NCI-H82 (cell line): ENCODE measurements at regions not wholly inside any gene's neighbourhood (a gene's known extent, or its start where the extent isn't known, plus 50 kb on each side); places are given as distances from the start of the nearest gene placed in this dataset.
A peak's percentile ranks its signal among the peaks of the same experiment; 100 is the strongest.

Experiments
- DNase-seq: peaks from one replicate; lab custom pipeline; 2025; lab: John Stamatoyannopoulos, UW

DNA sequence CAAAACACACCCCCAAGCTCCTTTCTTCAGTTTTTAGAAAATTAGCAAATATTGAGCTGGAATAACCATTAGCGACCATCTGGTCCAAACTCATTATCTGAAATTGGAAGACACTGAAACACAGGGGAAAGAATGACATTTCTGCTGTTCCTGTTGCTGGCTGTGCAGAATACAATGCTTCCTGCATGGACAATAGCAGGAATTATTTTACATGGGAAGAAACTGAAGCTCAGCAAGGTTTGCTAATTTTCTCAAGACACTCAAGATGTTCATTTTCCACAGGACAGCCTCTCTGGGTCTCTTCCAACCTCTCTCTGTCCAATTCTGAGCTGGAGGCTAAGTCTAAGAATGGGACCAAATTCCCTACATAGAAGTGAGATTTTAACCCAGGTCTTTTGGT, 81.9 kb upstream of the TNS3 start:
- DNase-seq = no peak

DNA sequence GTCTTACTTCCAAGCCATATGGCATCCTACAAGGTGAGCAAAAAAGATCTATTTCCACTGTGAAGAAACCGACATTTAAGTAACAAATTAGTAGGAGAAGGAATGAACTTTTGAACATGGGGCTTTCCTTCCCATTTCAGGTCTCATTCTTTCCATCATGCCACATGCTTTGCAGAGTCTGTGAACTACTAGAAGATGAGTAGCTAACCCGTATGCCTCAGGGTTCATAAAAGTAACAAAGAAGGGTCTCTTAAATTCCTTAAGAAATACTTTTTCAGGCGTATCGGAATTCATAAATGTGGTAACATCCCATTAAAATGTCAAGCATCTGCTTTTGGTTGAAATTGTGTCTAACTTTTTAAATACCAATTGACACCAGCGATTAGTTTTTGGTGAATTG, 81.3 kb upstream of the TNS3 start:
- no peak for DNase-seq

DNA sequence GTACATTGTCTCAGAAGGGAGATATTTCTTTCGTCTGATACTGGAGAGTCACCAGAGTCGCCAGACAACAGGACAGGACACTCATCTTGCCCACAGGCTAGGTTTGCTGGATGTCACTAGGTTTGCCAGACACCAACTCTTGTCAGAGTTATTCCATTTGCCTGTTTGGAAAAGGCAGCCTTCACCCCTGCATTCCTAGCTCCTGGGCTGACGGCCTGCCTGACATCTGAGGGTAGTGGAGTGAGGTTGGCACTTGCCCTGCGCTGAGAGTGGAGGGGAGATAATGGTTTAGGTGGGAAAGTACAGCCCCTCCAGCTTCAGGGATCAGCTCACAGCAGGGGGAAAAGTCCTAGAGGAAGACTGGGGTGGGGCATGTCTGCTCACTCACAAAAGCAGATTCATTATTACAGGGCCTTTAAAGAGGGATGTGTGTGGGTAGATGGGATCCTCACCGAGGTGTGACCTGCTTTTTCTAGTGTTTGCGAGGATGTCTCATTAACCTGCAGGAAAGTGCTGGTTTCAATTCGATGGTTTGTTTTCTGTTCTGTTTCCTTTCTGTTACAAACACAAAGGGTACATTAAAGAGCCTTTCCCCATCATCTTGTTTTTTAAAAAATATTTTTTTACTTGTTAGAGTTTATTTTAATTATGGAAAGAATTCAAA, 79.3 kb upstream of the TNS3 start:
- no peak for DNase-seq

DNA sequence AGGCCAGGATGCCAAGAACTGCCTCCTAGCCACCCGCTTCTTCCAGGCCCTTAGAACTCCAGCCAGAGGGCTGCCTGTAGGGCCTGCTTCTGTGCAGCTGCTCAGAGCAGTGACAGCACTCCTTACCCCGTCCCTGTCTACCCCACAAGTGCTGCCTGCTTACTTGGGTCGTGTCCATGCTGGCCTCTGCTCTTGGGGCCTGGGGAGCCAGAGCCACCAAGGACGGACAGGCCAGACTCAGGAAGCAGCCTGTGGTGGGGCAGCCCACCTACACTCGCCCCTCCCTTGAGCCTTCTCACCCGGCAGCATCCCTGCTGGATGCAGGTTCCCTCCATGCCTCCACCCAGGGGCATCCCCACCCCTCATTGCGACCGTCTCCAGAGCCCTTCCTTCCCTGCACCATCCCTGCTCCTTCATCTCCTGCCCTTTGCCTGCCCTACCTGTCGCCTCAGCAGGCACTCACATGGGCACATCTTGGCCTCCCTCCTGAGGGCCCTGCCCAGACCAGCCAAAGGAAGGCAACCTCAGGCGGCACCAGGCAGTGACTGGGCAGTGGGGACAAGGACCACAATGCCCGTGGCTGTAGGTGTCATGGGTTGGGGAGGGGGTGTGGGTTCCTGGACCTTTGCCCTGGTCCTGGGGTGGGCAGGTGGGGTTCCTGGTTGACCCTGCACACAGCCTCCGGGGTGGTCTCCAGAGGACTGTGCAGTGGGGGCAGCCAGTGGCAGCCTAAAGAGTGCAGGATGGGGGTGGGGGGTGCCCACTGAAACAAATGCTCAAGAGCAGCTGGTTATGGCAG, 78.0 kb upstream of the TNS3 start:
- DNase-seq = no peak

DNA sequence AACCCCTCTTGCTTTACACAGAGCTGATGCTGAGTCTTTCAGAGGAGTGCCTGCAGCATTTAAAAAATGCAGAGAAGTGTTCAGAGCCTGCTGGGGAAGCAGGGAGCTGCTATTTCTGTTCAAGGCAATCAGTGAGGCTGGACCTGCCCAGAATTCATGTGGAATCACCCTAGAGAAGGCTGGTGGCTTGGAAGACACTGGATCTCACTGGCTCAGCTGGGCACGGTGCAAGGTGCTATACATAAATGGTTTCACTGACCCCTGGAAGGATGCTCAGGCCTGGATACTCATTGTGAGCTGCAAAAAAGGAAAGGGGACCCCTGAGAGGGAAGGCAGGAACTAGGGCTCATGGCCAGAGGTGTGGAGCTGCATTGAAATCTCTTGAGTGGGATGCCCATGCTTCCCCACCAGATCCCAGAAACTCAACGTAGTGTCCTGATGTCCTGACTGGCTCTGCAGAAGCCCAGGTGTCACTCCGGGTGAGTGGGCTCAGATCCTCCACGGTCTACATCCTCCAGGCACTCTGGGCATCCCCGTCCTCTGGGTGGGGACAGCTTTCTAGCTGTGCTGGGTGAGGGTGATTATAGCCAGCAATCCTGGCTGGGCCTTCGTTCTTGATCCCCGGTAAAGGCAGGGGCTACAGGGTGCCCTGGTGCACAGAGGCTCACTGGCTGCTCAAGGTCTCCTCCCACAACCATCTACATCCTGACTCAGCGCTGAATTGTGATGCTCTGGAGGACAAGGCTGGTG, 77.2 kb upstream of the TNS3 start:
- DNase-seq = no peak

DNA sequence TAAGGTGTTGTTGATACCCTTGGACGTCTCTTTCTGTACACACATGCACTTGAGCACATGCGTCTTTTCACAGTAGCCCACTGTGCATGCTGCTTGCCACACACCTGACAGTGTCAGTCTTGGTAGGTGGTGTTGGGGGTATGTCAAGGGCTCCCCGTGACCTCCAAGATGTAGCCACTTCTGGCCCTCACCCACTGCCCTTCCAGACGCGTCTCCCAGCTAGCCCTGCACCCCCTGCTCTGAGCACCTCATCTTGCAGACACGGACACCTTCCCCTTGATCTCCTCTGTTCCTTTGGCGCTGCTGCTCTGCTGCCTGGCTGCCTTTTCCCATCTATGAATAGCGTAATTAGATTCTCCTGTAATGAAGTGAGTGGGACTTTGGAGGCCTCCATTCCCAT, 75.2 kb upstream of the TNS3 start:
- no peak for DNase-seq

DNA sequence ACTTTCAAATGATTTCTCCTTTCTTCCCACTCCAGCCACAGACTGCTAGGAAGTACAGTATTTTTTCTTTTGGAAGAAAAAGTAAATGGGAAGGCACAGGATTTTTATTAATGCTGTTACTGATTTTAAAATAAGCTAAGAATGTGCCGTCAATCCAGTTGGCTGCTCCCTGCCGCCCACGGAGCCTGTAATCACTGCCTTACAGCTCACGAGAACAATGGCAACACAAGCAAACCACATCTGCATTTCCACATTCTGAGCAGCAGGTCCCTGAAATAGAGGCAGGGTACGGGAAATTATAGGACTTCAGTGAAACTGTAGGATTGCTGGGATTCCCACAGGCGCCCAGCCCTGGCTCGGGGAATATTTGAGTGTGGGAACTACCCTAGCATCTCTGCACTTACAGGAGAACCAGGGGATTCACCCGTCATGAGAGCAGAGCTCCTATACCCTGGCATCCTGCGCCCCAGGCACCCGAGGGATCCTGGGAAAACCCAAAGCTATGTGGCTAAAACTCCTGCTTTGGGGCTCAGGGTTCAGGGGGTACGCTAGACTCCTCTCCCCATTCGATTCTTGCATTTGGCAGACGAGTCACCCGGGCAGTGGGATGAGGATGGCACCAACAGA, 72.9 kb upstream of the TNS3 start:
- no peak for DNase-seq

DNA sequence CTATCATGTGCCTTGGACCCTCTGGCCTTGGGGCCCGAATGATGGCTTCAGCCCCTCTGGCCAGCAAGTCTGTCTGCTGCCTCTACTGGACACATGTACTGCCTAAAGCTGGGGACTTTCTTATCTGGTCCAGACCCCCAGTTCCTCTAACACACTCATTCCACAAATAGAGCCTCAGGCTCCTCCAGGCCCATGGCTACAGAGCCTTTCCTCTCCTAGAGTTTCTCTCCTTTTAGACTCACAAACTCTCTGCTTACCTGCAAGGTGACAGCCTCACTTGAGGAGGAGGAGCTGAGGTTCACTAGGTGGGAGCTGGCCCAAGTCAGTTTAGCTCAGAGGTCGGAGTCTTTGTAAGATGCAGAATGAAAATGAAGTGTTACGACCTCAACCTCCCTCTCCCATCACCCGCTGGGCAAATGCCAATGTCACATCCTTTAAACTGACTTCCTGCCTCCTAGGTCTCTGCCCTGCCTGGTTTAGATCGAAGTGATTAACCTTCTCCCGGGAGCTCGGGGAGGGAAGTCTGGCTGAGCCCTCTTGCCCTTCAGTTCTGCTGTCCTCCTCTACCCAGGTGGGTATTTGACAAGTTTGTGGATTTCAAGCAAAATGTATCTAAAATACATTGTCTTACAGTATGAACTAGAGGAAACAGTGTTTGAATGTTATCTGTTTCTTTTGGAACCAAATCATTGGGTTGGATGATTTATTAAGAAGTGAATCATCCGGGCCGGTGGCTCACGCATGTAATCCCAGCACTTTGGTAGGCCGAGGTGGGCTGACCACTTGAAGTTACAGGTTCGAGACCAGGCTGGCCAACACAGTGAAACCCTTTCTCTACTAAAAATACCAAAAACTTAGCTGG, 71.9 kb upstream of the TNS3 start:
- no peak for DNase-seq

DNA sequence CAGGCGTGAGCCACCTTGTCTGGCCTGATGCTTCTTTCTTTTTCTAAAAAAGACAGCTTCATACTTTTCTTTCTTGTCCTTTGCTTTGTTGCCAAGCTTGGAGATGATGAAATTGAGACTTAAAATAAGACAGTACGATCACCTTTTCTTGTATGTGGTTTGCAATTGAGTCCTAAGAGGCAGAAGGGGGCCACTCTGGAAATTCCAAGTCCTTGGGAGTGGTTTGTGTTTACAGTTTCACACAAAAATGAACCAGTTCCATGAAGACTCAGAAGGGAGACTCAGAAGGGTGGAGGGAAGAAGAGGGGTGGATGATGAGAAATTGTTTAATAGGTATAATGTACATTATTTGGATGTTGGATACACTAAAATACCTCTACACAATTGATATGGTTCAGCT, 70.7 kb upstream of the TNS3 start:
- DNase-seq = no peak

DNA sequence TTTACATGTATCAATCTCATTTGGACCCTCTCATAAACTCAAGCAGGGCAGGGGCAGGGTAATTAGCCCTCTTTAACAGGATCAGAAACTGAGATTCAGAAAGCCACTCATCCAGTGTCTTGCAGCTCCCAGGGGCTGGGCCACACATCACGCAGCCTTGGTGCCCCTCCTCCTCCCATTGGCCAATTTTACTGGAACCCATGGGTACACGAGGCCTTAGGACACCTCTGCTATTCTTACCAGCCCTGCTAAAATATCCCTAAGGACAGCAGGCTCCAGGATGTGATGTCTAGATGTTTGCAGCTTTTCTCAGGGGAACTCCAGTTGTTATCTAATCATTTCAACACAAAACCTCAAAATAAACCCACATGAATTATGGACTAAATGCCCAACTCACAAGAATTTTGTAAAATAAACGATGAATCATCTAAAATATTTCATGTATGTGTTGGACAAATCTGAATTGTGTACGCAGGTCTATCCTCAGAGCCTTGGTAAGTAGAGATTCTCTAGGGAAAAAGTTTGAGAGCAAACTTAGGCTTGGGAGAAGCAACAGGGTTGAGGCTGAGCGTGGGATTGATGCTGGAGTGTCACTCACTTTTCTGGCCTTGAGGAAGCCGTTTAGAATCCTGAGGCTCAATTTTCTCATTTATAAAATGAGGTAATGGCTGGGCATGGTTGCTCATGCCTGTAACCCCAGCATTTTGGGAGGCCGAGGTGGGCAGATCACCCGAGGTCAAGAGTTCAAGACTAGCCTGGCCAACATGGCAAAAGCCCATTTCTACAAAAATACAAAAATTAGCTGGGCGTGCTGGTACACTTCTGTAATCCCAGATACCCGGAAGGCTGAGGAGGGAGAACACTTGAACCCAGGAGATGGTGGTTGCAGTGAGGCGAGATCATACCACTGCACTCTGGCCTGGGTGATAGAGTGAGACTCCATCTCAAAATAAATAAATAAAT, 69.7 kb upstream of the TNS3 start:
- DNase-seq = peak; percentile 19

DNA sequence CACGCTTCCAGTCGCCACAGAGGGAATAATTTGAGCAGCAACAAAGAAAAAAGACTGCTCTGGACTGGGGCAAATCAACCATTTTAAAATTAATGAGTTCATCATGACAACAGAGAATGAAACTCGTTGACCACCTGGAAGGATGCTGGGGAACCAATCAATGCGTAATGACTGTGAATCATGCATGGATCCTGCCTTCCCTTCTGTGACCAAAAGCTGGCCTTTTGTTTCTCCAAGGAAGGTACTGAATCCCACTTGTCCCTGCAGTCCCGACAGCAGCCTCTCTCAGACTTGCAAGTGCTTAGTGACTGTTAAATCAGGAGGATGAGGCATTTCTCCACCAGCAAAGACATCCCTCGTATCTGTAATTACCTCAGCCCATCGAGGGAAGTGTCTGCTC, 68.0 kb upstream of the TNS3 start:
- DNase-seq = no peak

DNA sequence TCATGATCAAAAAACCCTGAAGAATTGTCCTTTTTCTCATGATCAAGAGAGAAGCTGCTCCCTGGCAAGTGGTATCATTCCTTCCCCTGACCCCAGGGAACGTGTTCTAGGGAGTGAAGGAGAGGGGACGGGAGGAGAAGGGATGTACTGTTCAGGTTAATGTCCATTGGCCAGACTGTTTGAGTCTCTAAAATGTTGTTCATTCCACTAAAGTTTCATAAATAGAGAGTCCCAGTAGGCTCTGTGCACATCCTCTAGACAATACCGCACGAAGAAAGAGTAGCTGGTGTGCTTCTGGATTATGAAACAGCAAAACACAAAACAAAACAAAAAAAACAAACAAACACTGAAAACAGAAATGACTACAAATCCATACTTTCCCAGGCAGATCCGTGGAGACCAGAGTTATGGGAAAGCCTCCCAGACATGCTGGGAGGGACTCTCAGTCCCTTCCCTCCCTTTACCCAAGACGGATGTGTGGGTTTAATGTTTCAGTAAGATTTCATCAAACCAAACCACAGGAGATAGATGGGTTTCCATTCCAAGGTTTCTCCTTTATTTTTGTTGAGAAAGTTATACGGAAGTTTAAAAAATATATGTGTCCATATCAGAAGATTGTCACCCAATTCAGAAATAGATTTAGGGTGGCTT, 66.5 kb upstream of the TNS3 start:
- DNase-seq = no peak

DNA sequence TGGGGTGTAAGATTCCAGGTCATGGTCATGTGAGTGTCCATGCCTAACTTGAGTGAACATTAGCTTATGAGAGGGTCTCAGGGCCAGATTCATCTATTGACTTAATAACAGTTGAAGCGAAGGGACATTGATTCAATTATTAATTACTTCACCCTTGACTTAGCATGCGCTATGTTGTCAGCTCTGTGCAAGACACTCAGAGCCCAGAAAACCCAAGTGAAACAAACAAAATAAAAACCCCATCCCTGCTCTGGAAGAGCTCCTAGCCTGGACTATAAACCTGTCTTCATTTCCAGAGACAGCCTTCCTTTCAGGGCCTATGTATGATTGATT, 66.0 kb upstream of the TNS3 start:
- no peak for DNase-seq

DNA sequence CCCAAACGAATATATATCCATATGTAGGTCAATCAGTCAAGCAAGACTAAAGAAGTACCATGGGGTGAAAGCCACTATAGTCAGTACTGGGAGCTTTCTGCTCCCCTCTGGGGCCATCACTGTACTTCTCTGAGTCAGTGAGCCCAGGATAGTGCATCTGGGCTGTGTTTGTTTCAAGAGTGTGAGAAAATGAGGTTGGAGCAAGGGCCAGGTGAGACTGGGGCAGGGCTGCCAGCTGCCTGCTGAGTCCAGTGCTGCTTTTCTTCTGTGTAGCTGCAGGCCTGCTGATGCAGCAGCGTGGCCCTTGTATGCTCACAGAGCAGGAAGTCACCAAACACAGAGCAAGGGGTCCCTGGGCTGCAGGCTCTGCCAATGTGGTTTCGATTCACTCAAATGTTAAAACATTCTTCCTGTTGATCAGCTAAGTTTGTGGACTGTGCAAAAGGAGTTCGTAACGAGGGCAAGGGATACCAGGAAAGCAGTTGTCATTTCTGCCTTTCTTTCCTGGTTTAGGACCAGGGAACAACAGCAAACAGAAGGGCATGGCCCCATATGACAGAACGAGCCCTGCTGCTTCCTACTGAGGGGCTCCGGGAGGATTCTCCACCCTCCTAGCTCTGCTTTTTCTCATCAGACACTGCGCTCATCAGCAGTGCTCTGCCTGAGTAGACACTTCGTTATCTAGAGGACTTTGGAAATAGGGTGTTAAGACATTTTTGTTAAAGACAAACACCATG, 65.4 kb upstream of the TNS3 start:
- no peak for DNase-seq

DNA sequence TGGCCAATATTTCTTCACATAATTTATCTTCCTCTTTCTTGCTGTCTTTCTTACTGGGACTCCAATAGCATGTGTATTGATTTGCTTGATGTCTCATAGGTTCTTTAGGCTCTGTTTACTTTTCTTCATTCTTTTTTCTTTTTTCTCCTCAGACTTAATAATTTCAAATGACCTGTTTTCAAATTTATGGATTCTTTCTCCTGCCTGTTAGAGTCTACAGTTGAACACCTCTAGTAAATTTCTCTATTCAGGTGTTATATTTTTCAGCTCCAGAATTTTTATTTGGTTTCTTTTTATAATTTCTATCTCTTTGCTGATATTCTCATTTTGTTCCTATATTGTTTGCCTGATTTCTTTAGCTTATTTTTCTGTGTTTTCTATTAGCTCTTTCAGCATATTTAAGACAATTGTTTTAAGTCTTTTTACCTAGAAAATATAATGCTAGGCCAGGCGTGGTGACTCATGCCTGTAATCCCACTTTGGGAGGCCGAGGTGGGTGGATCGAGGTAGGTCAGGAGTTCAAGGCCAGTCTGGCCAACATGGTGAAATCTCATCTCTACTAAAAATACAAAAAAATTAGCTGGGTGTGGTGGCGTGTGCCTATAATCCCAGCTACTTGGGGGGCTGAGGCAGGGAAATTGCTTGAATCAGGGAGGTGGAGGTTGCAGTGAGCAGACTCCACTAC, 61.9 kb upstream of the TNS3 start:
- no peak for DNase-seq

DNA sequence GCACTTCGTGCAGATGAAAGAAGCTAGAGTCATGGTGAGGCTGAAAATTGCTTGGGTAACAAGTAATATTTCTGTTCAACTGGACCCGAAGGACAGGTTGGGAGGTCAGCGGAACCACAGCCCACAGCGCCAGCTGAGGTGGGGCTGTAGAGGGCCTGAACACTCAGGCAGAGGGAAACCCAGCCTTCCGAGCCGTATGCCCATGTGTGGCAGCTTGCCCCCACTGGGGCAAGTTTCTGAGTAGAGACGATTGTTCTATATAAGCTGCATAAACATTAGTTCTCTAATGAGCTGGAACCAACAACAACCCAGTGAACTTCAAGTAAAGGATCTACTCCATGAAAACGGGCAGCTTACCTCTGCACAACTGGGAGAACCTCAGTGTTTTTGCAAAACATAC, 58.4 kb upstream of the TNS3 start:
- no peak for DNase-seq

DNA sequence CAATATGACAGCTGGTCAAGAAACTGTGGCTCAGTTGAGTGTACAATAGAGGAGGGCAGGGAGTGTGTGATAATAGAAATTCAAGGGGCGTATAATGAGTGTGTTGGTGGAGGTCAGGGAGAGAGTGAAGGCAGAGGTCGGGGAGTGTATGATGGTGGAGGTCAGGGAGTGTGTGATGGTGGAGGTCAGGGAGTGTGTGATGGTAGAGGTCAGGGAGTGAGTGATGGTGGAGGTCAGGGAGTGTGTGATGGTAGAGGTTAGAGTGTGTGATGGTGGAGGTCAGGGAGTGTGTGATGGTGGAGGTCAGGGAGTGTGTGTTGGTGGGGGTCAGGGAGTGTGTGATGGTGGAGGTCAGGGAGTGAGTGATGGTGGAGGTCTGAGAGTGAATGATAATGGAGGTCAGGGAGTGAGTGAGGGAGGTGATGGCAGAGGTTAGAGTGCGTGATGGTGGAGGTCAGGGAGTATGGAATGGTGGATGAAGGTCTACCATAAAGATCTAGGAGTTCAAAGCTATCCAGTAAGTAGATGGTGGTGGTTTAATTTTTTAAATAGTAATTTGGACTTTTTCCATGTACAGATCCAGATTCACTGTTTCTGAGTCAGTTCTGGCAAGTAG, 57.7 kb upstream of the TNS3 start:
- DNase-seq = no peak

DNA sequence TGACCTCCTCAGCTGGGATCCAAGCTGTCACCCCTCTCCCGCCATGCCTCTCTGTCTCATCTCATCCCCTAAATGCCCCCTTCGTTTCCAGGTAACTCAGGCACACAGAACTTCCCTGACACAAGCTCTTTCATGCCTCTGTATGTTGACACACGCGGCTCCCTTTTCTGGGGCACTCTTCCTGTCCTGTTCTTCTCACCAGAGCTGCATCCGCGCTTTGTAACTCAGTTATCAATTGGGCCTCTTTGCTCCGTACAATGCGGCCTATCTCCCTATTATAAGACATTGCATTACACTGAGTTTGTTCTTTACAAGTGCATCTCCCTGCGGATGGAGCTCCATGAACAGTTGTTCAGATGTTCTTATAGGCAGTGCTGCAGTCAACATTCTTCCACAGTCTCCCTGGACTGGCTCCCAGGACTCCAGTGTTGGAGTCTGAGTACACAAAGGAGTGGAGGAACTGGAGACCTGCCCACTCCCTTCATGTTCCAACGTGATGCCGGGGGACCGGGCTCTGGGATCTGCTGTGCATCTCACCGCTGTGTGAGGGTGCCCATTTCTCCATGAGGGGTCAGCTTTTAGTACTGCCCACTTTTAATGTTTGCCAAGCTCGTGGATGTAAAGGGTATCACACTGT, 56.9 kb upstream of the TNS3 start:
- no peak for DNase-seq
